IPS DF 6.9 (cell line): ENCODE measurements at regions not wholly inside any gene's neighbourhood (a gene's known extent, or its start where the extent isn't known, plus 50 kb on each side); places are given as distances from the start of the nearest gene placed in this dataset.

ENCODE experiments used
- DNase-seq: peaks from one replicate; pipeline ENCODE4 v3.0.0-alpha.2; 2013; ENCODE audit warnings: low read depth, low spot score
- H3K27ac ChIP-seq: one replicate; pipeline ENCODE4 v1.5.1; 2013; ENCODE audit warnings: low read length, control low read depth
- H3K27me3 ChIP-seq: 2 replicates; pipeline ENCODE4 v1.6.1; 2013; ENCODE audit warnings: mild to moderate bottlenecking, low read length; ENCODE audit not compliant: control insufficient read depth, insufficient read depth
- H3K36me3 ChIP-seq: 2 replicates; pipeline ENCODE4 v1.6.1; 2013; ENCODE audit warnings: low read length; ENCODE audit not compliant: control insufficient read depth, insufficient read depth
- H3K4me1 ChIP-seq: 2 replicates; pipeline ENCODE4 v1.6.1; 2013; ENCODE audit warnings: low read length; ENCODE audit not compliant: control insufficient read depth, insufficient read depth
- H3K4me3 ChIP-seq: 2 replicates; pipeline ENCODE4 v1.5.1; 2013; ENCODE audit warnings: mild to moderate bottlenecking, low read length
- H3K9me3 ChIP-seq: 2 replicates; pipeline ENCODE4 v1.6.1; 2013; ENCODE audit warnings: low read length, inconsistent platforms; ENCODE audit not compliant: control insufficient read depth, insufficient read depth
- WGBS: extraction: QIAGEN DNeasy Blood & Tissue Kit; methylation state at CpG from one replicate; pipeline ENCODE4 v1.1.7; 2013; ENCODE audit warnings: mixed read lengths, missing lambda C conversion rate; ENCODE audit not compliant: insufficient read length, insufficient coverage; 5-methylcytosine and 5-hydroxymethylcytosine counted together

DNA sequence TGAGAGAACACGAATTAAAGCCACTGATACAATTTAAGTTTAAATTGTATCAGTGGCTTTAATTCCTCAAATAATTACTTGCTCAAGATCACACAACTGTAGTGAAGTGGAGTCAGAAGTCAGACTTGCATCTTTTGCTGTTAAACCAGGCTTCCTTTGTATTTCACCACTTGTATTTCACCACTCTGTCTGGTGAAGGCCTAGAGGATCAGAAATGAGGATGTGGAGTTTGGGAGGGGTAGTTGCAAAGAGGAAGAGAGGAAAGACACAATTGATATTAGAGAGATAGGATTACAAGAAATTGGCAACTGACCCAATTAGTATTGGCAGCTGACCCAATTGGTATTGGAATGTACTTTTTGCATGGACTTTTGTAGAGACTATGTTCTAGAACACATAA lies 288.1 kb upstream of the GPR149 start:
- Histone ChIP-seq H3K4me1 (no peaks in the 10 kb centered on the region), H3K4me3 (no peak overlapping the region), H3K27me3 (no peaks in the 10 kb centered on the region), H3K27ac (no peak overlapping the region), H3K9me3 (no peaks in the 10 kb centered on the region), H3K36me3 (no peaks in the 10 kb centered on the region)
- DNase-seq = no peak
- no CpG with 5 or more reads among the region's 1 CpG for WGBS

DNA sequence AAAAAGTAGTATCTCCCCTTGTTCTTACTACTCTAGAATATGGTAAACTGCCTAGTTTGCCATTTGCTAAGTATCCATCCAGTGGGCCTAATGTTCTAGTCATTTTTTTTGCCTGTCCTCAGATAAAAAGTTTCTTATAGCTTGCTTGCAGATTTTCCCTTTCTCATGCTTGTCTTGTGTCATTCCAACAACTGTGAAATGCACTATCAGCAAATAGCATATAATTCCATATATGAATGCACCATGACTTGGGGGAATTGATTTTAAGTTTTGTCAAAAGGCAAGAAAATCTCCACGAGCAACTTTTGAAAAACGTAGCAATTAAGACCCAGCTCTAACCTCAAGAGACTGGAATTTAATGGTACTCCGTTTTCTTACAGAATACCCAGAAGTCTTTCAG lies 286.2 kb upstream of the GPR149 start:
- no CpG with 5 or more reads among the region's 3 CpGs for WGBS
- Histone ChIP-seq H3K27ac (no peak overlapping the region), H3K27me3 (no peaks in the 10 kb centered on the region), H3K36me3 (no peaks in the 10 kb centered on the region), H3K4me3 (no peak overlapping the region), H3K9me3 (no peaks in the 10 kb centered on the region), H3K4me1 (no peaks in the 10 kb centered on the region)
- no peak for DNase-seq

DNA sequence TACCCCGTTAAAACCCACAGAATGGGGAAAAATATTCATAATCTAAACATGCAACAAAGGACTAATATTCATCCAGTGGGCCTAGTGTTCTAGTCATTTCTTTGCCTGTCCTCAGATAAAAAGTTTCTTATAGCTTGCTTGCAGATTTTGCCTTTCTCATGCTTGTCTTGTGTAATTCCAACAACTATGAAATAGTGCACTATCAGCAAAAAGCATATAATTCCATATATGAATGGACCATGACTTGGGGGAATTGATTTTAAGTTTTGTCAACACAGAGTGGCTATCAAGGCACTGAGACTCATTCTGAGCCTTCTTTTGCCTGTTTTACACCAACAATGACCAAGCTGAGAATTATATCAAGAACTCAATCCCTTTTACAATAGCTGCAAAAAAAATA lies 278.6 kb upstream of the GPR149 start:
- no peaks in the 10 kb centered on the region for H3K9me3 ChIP-seq

DNA sequence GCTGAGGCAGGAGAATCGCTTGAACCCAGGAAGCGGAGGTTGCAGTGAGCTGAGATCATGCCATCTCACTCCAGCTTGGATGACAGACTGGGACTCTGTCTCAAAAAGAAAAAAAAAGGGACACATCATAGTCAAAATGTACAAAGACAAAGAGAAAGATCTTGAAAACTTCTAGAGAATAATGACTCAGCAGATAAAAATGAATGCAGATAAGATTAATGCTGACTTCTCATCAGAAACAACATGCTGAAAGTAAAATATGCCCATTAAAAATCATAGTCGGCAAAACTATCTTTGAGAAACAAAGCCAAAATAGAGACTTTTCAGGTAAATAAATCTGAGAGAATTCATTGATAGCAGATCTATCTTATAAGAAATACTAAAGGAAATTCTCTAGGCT lies 271.1 kb upstream of the GPR149 start:
- H3K9me3 ChIP-seq = no peaks in the 10 kb centered on the region
- H3K27ac ChIP-seq = no peak overlapping the region
- WGBS = no CpG with 5 or more reads among the region's 3 CpGs
- H3K27me3 ChIP-seq = no peaks in the 10 kb centered on the region
- no peak overlapping the region for H3K4me3 ChIP-seq
- H3K36me3 ChIP-seq = no peaks in the 10 kb centered on the region
- no peaks in the 10 kb centered on the region for H3K4me1 ChIP-seq
- DNase-seq = no peak

More for the DNA sequence above, 278.6 kb upstream of the GPR149 start:
- H3K27ac ChIP-seq = no peak overlapping the region
- H3K4me1 ChIP-seq = no peaks in the 10 kb centered on the region
- WGBS = no CpG with 5 or more reads among the region's 1 CpG
- H3K36me3 ChIP-seq = no peaks in the 10 kb centered on the region
- no peak for DNase-seq
- H3K4me3 ChIP-seq = no peak overlapping the region
- H3K27me3 ChIP-seq = no peaks in the 10 kb centered on the region

DNA sequence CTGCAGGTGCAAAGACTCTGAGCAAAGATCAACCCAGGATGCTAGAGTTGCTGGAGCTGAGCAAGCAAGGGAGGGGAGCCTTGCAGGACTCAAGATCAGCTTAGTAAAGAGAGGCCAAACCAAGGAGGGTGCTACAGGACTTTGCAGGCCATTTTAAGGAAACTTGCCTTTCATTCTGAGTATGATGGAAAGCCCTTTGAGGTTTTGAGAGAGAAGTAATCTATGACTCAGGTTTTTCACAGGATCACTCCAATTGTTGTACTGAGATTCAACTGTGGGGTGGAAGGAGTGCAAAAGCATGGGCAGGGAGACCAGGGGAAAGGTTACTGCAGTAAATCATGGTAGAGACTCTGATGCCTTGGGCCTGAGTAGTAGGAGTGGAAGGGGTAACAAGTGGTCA lies 260.4 kb upstream of the GPR149 start:
- DNase-seq = no peak
- no peaks in the 10 kb centered on the region for H3K9me3 ChIP-seq

DNA sequence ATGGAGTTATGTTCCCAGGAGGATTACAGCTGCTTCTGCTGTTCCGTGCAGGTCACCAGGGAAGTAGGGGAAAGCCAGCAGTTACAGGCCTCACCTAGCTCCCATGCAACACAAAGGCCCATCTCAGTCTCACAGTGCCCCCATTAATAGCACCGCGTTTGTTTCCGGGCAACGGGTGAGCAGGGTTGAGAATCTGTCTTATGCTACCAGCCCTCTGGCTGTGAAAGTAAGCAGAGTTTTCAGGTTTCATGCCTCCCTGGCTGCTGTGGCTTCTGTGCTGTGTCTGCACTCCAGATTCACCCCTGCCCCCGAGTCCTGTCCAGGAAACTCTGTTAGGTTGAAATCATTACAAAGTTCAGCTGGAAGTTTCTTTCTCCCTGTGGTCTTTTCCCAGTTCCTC lies 254.4 kb upstream of the GPR149 start:
- WGBS = no CpG with 5 or more reads among the region's 6 CpGs
- H3K36me3 ChIP-seq = no peaks in the 10 kb centered on the region
- no peak for DNase-seq
- H3K4me1 ChIP-seq = 0 out of 2 replicates have a peak, but pooled peaks cover 1% of the 10 kb centered on the region
- no peaks in the 10 kb centered on the region for H3K9me3 ChIP-seq
- H3K4me3 ChIP-seq = no peak overlapping the region
- H3K27me3 ChIP-seq = no peaks in the 10 kb centered on the region
- no peak overlapping the region for H3K27ac ChIP-seq

More for the DNA sequence above, 260.4 kb upstream of the GPR149 start:
- H3K36me3 ChIP-seq = no peaks in the 10 kb centered on the region
- H3K4me1 ChIP-seq = no peaks in the 10 kb centered on the region
- no peak overlapping the region for H3K4me3 ChIP-seq
- no peaks in the 10 kb centered on the region for H3K27me3 ChIP-seq
- H3K27ac ChIP-seq = no peak overlapping the region

DNA sequence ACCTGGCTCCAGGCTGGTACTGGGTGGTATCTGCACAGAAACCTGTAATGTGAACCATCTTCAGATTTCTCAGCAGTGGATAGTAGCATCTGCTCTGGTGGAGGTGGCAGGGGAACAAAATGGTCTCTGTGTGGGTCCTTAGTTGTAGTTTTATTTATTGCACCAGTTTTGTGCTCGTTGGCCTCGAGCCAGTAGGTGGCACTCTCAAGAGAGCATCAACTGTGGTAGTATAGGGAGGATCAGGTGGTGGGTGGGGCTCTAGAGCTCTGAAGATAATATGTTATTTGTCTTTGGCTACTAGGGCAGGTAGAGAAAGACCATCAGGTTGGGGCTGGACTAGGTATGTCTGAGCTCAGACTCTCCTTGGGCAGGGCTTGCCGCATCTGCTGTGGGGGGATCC lies 254.0 kb upstream of the GPR149 start:
- Histone ChIP-seq H3K36me3 (no peaks in the 10 kb centered on the region), H3K4me1 (0 out of 2 replicates have a peak, but pooled peaks cover 1% of the 10 kb centered on the region), H3K9me3 (no peaks in the 10 kb centered on the region), H3K27me3 (no peaks in the 10 kb centered on the region), H3K4me3 (no peak overlapping the region), H3K27ac (no peak overlapping the region)
- no peak for DNase-seq
- WGBS = no CpG with 5 or more reads among the region's 3 CpGs

DNA sequence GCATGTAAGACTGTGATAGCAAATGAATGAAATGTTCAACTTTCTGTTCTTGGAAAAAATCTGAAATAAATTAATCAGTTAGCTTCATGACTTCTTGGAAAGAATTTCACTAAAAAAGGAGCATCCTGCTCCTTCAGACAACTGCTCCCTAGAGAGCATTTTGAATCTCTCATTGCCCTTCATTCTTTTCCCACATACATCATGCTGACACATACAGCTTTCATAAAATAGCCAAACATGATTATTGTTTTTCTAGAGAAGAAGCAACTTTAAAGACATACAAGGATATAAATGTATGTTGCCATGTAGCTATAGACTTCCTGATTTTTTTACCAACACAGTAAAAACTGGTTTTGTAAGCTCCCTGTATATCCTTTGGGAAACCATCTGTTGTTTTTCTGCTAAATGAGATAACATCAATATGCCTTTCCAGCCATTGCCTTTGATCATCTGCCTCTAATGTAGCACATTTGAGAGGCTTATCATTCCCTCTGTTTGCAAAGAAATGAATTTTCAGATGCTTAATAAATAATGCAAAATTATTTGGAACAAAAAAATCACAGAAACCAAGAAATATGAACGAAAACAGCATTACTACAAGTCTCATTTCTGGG lies 248.2 kb upstream of the GPR149 start:
- H3K4me1 ChIP-seq = no peaks in the 10 kb centered on the region

DNA sequence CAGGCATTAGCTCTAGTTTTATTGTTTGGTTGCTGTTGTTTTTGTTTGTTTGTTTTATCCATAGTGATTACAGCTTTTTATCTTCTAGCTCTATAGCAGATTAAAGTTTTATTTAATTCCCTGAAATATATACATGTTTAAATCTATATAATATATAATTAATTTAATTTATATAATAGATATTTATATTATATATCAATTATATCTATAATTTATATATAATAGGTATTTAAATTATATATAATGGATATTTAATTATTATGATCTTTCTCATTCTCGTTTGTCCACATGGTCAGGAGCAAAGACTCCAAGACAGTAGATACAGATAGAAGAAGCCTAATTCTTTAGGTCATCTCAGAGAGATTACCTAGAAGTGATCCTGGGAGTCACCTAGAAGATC lies 238.8 kb upstream of the GPR149 start:
- Histone ChIP-seq H3K9me3 (no peaks in the 10 kb centered on the region), H3K27me3 (no peaks in the 10 kb centered on the region), H3K4me1 (no peaks in the 10 kb centered on the region), H3K36me3 (no peaks in the 10 kb centered on the region), H3K4me3 (no peak overlapping the region), H3K27ac (no peak overlapping the region)
- DNase-seq = no peak
- WGBS = no CpG with 5 or more reads among the region's 1 CpG

More for the DNA sequence above, 248.2 kb upstream of the GPR149 start:
- no peaks in the 10 kb centered on the region for H3K27me3 ChIP-seq
- H3K36me3 ChIP-seq = no peaks in the 10 kb centered on the region
- no peaks in the 10 kb centered on the region for H3K9me3 ChIP-seq
- no peak overlapping the region for H3K4me3 ChIP-seq
- no peak for DNase-seq
- no peak overlapping the region for H3K27ac ChIP-seq
- no CpG with 5 or more reads among the region's 1 CpG for WGBS

DNA sequence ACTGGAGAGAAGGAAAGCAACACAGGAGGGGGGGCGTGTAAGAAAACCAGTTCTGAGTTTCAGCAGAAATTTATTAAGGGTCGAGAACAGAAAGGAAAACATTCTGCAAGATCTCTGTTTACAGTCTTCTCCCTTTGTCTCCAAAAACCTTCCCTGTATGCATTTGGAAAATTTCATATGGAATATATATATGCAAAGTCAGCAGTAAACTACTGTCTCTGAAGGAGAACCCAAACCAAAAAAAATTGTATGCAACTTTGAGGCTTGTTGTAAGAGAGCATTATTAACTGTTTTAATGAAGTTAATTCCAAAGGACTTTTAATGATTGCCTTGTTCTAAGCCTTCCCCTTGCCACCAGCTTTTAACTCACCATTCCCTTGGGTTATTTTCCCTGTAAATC lies 238.2 kb upstream of the GPR149 start:
- no peaks in the 10 kb centered on the region for H3K36me3 ChIP-seq
- no peak for DNase-seq
- no CpG with 5 or more reads among the region's 2 CpGs for WGBS
- H3K9me3 ChIP-seq = no peaks in the 10 kb centered on the region
- H3K27ac ChIP-seq = no peak overlapping the region
- H3K4me1 ChIP-seq = no peaks in the 10 kb centered on the region
- no peak overlapping the region for H3K4me3 ChIP-seq
- no peaks in the 10 kb centered on the region for H3K27me3 ChIP-seq

DNA sequence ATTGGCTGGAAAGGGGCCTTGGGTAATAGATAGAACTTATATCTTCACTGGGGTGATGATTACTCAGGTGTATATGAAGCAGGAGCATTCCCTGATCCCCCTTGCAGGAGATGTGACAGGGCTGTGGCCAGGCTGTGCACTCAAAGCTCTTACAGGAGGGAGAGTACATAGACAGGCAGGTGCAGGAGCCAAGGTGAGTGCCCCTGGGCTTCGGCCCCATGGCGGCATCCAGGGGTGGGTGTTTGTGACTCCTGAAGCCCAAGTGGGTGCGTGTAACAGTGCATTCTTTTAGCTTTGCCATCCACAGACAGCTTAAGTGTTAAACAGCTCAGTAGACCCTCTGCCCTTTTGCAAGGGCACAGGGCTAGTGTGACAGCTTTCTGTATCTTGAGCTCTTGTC lies 236.6 kb upstream of the GPR149 start:
- no peaks in the 10 kb centered on the region for H3K9me3 ChIP-seq
- H3K4me3 ChIP-seq = no peak overlapping the region
- no peak for DNase-seq
- H3K27ac ChIP-seq = no peak overlapping the region
- no peaks in the 10 kb centered on the region for H3K36me3 ChIP-seq
- no peaks in the 10 kb centered on the region for H3K27me3 ChIP-seq
- WGBS = no CpG with 5 or more reads among the region's 3 CpGs
- H3K4me1 ChIP-seq = no peaks in the 10 kb centered on the region
